ENCODE measurements at regions not wholly inside any gene's neighbourhood (a gene's known extent, or its start where the extent isn't known, plus 50 kb on each side); places are given as distances from the start of the nearest gene placed in this dataset.
"Not testable (repeated sequence)": the region's sequence is repeated elsewhere in the genome, so short reads cannot be mapped to it uniquely, and the experiment has no call there.

DNA sequence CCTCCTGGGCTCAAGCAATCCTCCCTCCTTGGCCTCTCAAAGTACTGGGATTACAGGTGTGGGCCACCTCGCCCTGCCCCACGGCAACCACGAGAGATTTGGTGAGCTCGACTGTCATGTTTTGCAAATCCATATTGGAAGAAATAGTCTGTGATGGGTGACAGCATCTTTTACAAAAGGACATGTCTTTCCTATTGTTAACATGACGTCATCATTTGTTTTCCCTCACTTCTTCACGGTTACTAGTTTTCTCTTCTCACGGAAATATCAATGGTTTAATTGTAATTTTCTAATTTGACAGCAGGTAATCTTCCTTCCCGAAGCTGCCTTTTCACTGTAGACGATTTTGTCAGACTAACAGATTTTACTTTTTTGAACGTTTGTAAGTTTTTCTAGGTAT is 110.8 kb upstream of the GREM2 start:
- Mint-ChIP-seq H3K27me3 (no peaks in the 10 kb centered on the region), H3K27ac (no peak overlapping the region), H3K4me1 (no peaks in the 10 kb centered on the region), H3K36me3 (ENCODE audit: low read depth) (no peaks in the 10 kb centered on the region), H3K9me3 (peaks cover 7% of the 10 kb centered on the region), H3K4me3 (no peak overlapping the region)
- CTCF ChIA-PET = interaction anchor here (1.3 kb wide), 1 partner anchor 9 kb away, joined by 5 read pairs; no protein-coding TSS in a partner anchor
- TF ChIP-seq, protein P1, sequence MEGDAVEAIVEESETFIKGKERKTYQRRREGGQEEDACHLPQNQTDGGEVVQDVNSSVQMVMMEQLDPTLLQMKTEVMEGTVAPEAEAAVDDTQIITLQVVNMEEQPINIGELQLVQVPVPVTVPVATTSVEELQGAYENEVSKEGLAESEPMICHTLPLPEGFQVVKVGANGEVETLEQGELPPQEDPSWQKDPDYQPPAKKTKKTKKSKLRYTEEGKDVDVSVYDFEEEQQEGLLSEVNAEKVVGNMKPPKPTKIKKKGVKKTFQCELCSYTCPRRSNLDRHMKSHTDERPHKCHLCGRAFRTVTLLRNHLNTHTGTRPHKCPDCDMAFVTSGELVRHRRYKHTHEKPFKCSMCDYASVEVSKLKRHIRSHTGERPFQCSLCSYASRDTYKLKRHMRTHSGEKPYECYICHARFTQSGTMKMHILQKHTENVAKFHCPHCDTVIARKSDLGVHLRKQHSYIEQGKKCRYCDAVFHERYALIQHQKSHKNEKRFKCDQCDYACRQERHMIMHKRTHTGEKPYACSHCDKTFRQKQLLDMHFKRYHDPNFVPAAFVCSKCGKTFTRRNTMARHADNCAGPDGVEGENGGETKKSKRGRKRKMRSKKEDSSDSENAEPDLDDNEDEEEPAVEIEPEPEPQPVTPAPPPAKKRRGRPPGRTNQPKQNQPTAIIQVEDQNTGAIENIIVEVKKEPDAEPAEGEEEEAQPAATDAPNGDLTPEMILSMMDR (IDR thresholded peaks at IDR 0.05) = no peak
- intact Hi-C loops (cut with micrococcal nuclease) = no loop called here
- DNase-seq = no peak
- ATAC-seq (ENCODE audit: low read depth) = no peak
- POLR2A ChIA-PET = no interaction called here

GRCh38 chr1:240720976-240721375 is 109.0 kb upstream of the GREM2 start:
- ATAC-seq (ENCODE audit: low read depth) (no peak), DNase-seq (no peak)
- Mint-ChIP-seq H3K4me1 (no peaks in the 10 kb centered on the region), H3K4me3 (no peak overlapping the region), H3K27me3 (no peaks in the 10 kb centered on the region), H3K27ac (no peak overlapping the region), H3K9me3 (no peaks in the 10 kb centered on the region), H3K36me3 (ENCODE audit: low read depth) (no peaks in the 10 kb centered on the region)
- ChIA-PET CTCF (no interaction called here), POLR2A (no interaction called here)
- TF ChIP-seq, protein P1 (IDR thresholded peaks at IDR 0.05) = no peak
- intact Hi-C loops (cut with micrococcal nuclease) = no loop called here

DNA sequence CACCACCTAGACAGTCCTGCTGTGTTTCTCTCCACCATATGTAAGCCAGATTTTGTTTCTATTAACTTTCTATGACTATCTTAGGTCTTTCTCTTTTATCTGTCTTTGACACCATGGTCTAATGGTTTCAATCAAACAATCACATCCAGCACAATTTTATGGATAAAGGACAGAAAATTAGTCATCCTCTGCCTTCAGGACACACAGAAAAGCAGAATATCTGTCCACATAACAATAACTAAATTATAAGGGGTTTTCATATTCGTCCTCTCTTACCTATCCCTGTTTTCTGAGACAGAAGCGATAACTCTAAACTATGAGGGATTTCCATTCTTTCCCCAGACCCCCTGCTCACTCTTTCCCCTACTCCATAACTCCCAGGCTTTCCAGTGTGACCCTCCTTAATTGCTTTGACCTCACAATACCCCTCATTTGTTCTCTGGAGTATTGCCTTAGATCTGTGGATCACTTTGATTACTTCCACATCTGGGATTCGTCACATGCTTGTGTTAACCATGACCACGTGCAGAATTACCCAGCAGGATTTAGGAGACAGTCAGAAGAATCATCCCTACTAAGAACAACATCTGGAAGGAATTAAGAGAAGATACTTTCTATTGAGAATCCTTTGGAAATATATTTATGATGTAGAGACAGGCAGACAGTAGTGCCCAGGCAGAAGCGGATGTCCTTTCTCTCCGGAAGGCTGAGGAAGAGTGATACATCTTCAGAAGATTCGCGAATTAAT is 108.2 kb upstream of the GREM2 start:
- no peak overlapping the region for H3K4me3 Mint-ChIP-seq
- ChIA-PET CTCF (no interaction called here), POLR2A (no interaction called here)
- no peaks in the 10 kb centered on the region for H3K9me3 Mint-ChIP-seq
- intact Hi-C loops (cut with micrococcal nuclease) = no loop called here
- no peaks in the 10 kb centered on the region for H3K27me3 Mint-ChIP-seq
- H3K4me1 Mint-ChIP-seq = no peaks in the 10 kb centered on the region
- TF ChIP-seq, protein P1 (IDR thresholded peaks at IDR 0.05) = no peak
- ATAC-seq (ENCODE audit: low read depth) = no peak
- no peaks in the 10 kb centered on the region for H3K36me3 Mint-ChIP-seq (ENCODE audit: low read depth)
- no peak overlapping the region for H3K27ac Mint-ChIP-seq
- DNase-seq = no peak

GRCh38 chr1:240716538-240716937 is 104.6 kb upstream of the GREM2 start:
- H3K36me3 Mint-ChIP-seq (ENCODE audit: low read depth); DNase-seq; H3K27ac Mint-ChIP-seq; ATAC-seq (ENCODE audit: low read depth); H3K9me3 Mint-ChIP-seq; POLR2A ChIA-PET; H3K4me1 Mint-ChIP-seq; H3K4me3 Mint-ChIP-seq; intact Hi-C loops (cut with micrococcal nuclease); H3K27me3 Mint-ChIP-seq: not testable (repeated sequence)
- CTCF ChIA-PET = interaction anchor here (1.2 kb wide), 1 partner anchor 15 kb away, joined by 3 read pairs; no protein-coding TSS in a partner anchor

GRCh38 chr1:240714568-240715292 is 102.8 kb upstream of the GREM2 start:
- H3K27me3 Mint-ChIP-seq = no peaks in the 10 kb centered on the region
- ChIA-PET CTCF (interaction anchor here (1.6 kb wide), 1 partner anchor 17 kb away, joined by 4 read pairs; no protein-coding TSS in a partner anchor), POLR2A (no interaction called here)
- no peaks in the 10 kb centered on the region for H3K4me1 Mint-ChIP-seq
- ATAC-seq (ENCODE audit: low read depth) (no peak), DNase-seq (no peak)
- intact Hi-C loops (cut with micrococcal nuclease) = no loop called here
- H3K36me3 Mint-ChIP-seq (ENCODE audit: low read depth) = no peaks in the 10 kb centered on the region
- H3K4me3 Mint-ChIP-seq = no peak overlapping the region
- TF ChIP-seq, protein P1 (IDR thresholded peaks at IDR 0.05) = no peak
- H3K27ac Mint-ChIP-seq = no peak overlapping the region
- H3K9me3 Mint-ChIP-seq = no peaks in the 10 kb centered on the region

All from activated B cell treated with CpG ODN at 0.5 μM for 24 hours (primary cell).